Gastroesophageal sphincter (tissue), 3 donors: ENCODE measurements at regions not wholly inside any gene's neighbourhood (a gene's known extent, or its start where the extent isn't known, plus 50 kb on each side); places are given as distances from the start of the nearest gene placed in this dataset.

Experiments
- CTCF ChIP-seq, 4 experiments: fragments of 200-600 bp in 2 of 4; fragments of 450-650 bp in 2 of 4; sonication (generic) in 1 of 4; IDR thresholded peaks; one replicate each; pipeline ENCODE4 v1.5.1; 2017 to 2019; ENCODE audit warnings: antibody characterized with exemption in 4 of 4, mild to moderate bottlenecking in 2 of 4, moderate library complexity in 2 of 4
- EP300 ChIP-seq: sonication (generic); formaldehyde crosslinking; IDR thresholded peaks from one replicate; pipeline ENCODE4 v1.6.1; 2017; ENCODE audit warnings: antibody characterized with exemption, mild to moderate bottlenecking
- POLR2A ChIP-seq, 2 donors: fragments of 450-650 bp; IDR thresholded peaks; one replicate each; pipeline ENCODE4 v1.6.1; 2017; ENCODE audit warnings: antibody characterized with exemption in 2 of 2, mild to moderate bottlenecking in 2 of 2, moderate library complexity in 1 of 2
- POLR2AphosphoS5 ChIP-seq: sonication (generic); formaldehyde crosslinking; IDR thresholded peaks from one replicate; pipeline ENCODE4 v1.6.1; 2017; ENCODE audit warnings: antibody characterized with exemption

- TF ChIP-seq CTCF (IDR thresholded peaks at IDR 0.05) (no peak), EP300 (no peak), POLR2A (IDR thresholded peaks at IDR 0.05) (no peak), POLR2AphosphoS5 (no peak)
Measured at GRCh38 chr6:112701201-112701600, 354.1 kb downstream of the RFPL4B start.
